ENCODE measurements at regions not wholly inside any gene's neighbourhood (a gene's known extent, or its start where the extent isn't known, plus 50 kb on each side); places are given as distances from the start of the nearest gene placed in this dataset.

- DNase-seq (ENCODE audit: extremely low spot score) = no peak
- no peak for TF ChIP-seq CTCF (IDR thresholded peaks at IDR 0.05; ENCODE audit: control extremely low read depth, extremely low read depth, low read depth, missing control alignments)
- CTCF ChIA-PET = interaction anchor here (0.8 to 1.2 kb wide), 2 partner anchors 10 to 19 kb away, joined by 3 read pairs; no protein-coding TSS in a partner anchor
- POLR2A ChIA-PET = no interaction called here
Observed at GRCh38 chr11:134585666-134586610, 173.9 kb upstream of the B3GAT1 start.

GRCh38 chr11:134584706-134585445, 172.8 kb upstream of the B3GAT1 start:
- ChIA-PET CTCF (no interaction called here), POLR2A (no interaction called here)
- TF ChIP-seq CTCF (IDR thresholded peaks at IDR 0.05; ENCODE audit: control extremely low read depth, extremely low read depth, low read depth, missing control alignments) = no peak
- DNase-seq (ENCODE audit: extremely low spot score) = no peak

GRCh38 chr11:134584001-134584561, 172.0 kb upstream of the B3GAT1 start:
- DNase-seq (ENCODE audit: extremely low spot score) = no peak
- ChIA-PET POLR2A (no interaction called here), CTCF (no interaction called here)
- TF ChIP-seq CTCF (IDR thresholded peaks at IDR 0.05; ENCODE audit: control extremely low read depth, extremely low read depth, low read depth, missing control alignments) = no peak

- CTCF ChIA-PET = no interaction called here
- POLR2A ChIA-PET = no interaction called here
- no peak for TF ChIP-seq CTCF (IDR thresholded peaks at IDR 0.05; ENCODE audit: control extremely low read depth, extremely low read depth, low read depth, missing control alignments)
- DNase-seq (ENCODE audit: extremely low spot score) = no peak
Observed at GRCh38 chr11:134583397-134583990, 171.5 kb upstream of the B3GAT1 start.

GRCh38 chr11:134582770-134583095, 170.7 kb upstream of the B3GAT1 start:
- TF ChIP-seq CTCF (IDR thresholded peaks at IDR 0.05; ENCODE audit: control extremely low read depth, extremely low read depth, low read depth, missing control alignments) = no peak

More at GRCh38 chr11:134582770-134583095, 170.7 kb upstream of the B3GAT1 start:
- POLR2A ChIA-PET = no interaction called here
- DNase-seq (ENCODE audit: extremely low spot score) = no peak
- CTCF ChIA-PET = no interaction called here

All from GM10248 (cell line).